Skeletal muscle satellite cell (primary cell): ENCODE measurements at regions not wholly inside any gene's neighbourhood (a gene's known extent, or its start where the extent isn't known, plus 50 kb on each side); places are given as distances from the start of the nearest gene placed in this dataset.
"Not testable (repeated sequence)": the region's sequence is repeated elsewhere in the genome, so short reads cannot be mapped to it uniquely, and the experiment has no call there.

Source experiments
- H3K27me3 ChIP-seq: 2 replicates; pipeline ENCODE4 v1.7.0; 2013; ENCODE audit warnings: low read length; ENCODE audit not compliant: control insufficient read depth, insufficient read depth
- H3K36me3 ChIP-seq: 2 replicates; pipeline ENCODE4 v1.7.0; 2013; ENCODE audit warnings: mild to moderate bottlenecking, control low read depth, low read length; ENCODE audit not compliant: insufficient read depth
- H3K4me1 ChIP-seq: 2 replicates; pipeline ENCODE4 v1.7.0; 2013; ENCODE audit warnings: low read length; ENCODE audit not compliant: control insufficient read depth, insufficient read depth
- H3K4me2 ChIP-seq: 2 replicates; pipeline ENCODE4 v1.7.0; 2013; ENCODE audit warnings: mild to moderate bottlenecking, low read length
- H3K4me3 ChIP-seq: 2 replicates; pipeline ENCODE4 v1.7.0; 2013; ENCODE audit warnings: low read length
- H3K9ac ChIP-seq: 2 replicates; pipeline ENCODE4 v1.7.0; 2013; ENCODE audit warnings: mild to moderate bottlenecking, low read depth, low read length, moderate library complexity
- H3K9me3 ChIP-seq: replicated peaks from 2 replicates; pipeline ENCODE4 v1.7.0; 2013; ENCODE audit warnings: mild to moderate bottlenecking, control low read depth, low read length

- H3K36me3 ChIP-seq: no peaks in the 10 kb centered on the region
- H3K4me3 ChIP-seq: no peak overlapping the region
- H3K9ac ChIP-seq: no peak overlapping the region
- H3K9me3 ChIP-seq: no peaks in the 10 kb centered on the region
- no peaks in the 10 kb centered on the region for H3K27me3 ChIP-seq
- H3K4me1 ChIP-seq: no peaks in the 10 kb centered on the region
- no peak overlapping the region for H3K4me2 ChIP-seq
These were observed 1168.0 kb downstream of the SUCLG1 start for GRCh38 chr2:83291083-83291482.

GRCh38 chr2:83282841-83283240 is 1176.2 kb downstream of the SUCLG1 start:
- Histone ChIP-seq H3K4me3 (no peak overlapping the region), H3K9ac (no peak overlapping the region), H3K36me3 (no peaks in the 10 kb centered on the region), H3K9me3 (no peaks in the 10 kb centered on the region), H3K4me1 (peaks cover 10% of the 10 kb centered on the region), H3K4me2 (no peak overlapping the region), H3K27me3 (no peaks in the 10 kb centered on the region)

- no peaks in the 10 kb centered on the region for H3K36me3 ChIP-seq
- no peaks in the 10 kb centered on the region for H3K27me3 ChIP-seq
- no peak overlapping the region for H3K9ac ChIP-seq
- peaks cover 10% of the 10 kb centered on the region for H3K4me1 ChIP-seq
- no peak overlapping the region for H3K4me2 ChIP-seq
- H3K4me3 ChIP-seq: no peak overlapping the region
- H3K9me3 ChIP-seq: no peaks in the 10 kb centered on the region
These were observed 1176.9 kb downstream of the SUCLG1 start for GRCh38 chr2:83282043-83282795.

GRCh38 chr2:83280391-83280790 is 1178.7 kb downstream of the SUCLG1 start:
- no peaks in the 10 kb centered on the region for H3K36me3 ChIP-seq
- no peaks in the 10 kb centered on the region for H3K9me3 ChIP-seq
- no peak overlapping the region for H3K4me3 ChIP-seq
- no peak overlapping the region for H3K4me2 ChIP-seq
- H3K27me3 ChIP-seq: no peaks in the 10 kb centered on the region
- no peak overlapping the region for H3K9ac ChIP-seq
- H3K4me1 ChIP-seq: peaks cover 10% of the 10 kb centered on the region

- Histone ChIP-seq H3K9ac (no peak overlapping the region), H3K4me3 (no peak overlapping the region), H3K9me3 (no peaks in the 10 kb centered on the region), H3K4me1 (no peaks in the 10 kb centered on the region), H3K27me3 (no peaks in the 10 kb centered on the region), H3K36me3 (no peaks in the 10 kb centered on the region), H3K4me2 (no peak overlapping the region)
These were observed 1185.8 kb downstream of the SUCLG1 start for GRCh38 chr2:83273322-83273721.

- no peak overlapping the region for H3K4me2 ChIP-seq
These were observed 1197.4 kb downstream of the SUCLG1 start for GRCh38 chr2:83261591-83262136.

GRCh38 chr2:83253848-83254247 is 1205.2 kb downstream of the SUCLG1 start:
- no peak overlapping the region for H3K4me3 ChIP-seq
- H3K9me3 ChIP-seq: no peaks in the 10 kb centered on the region
- no peak overlapping the region for H3K9ac ChIP-seq
- H3K4me2 ChIP-seq: no peak overlapping the region
- no peaks in the 10 kb centered on the region for H3K4me1 ChIP-seq
- H3K27me3 ChIP-seq: no peaks in the 10 kb centered on the region
- no peaks in the 10 kb centered on the region for H3K36me3 ChIP-seq

More at GRCh38 chr2:83261591-83262136, 1197.4 kb downstream of the SUCLG1 start:
- H3K9me3 ChIP-seq: no peaks in the 10 kb centered on the region
- no peak overlapping the region for H3K4me3 ChIP-seq
- no peaks in the 10 kb centered on the region for H3K4me1 ChIP-seq
- no peak overlapping the region for H3K9ac ChIP-seq
- H3K27me3 ChIP-seq: no peaks in the 10 kb centered on the region
- no peaks in the 10 kb centered on the region for H3K36me3 ChIP-seq

GRCh38 chr2:83251321-83251872 is 1207.7 kb downstream of the SUCLG1 start:
- Histone ChIP-seq H3K9me3 (no peaks in the 10 kb centered on the region), H3K4me1 (no peaks in the 10 kb centered on the region), H3K36me3 (no peaks in the 10 kb centered on the region), H3K4me2 (no peak overlapping the region), H3K4me3 (no peak overlapping the region), H3K27me3 (no peaks in the 10 kb centered on the region), H3K9ac (no peak overlapping the region)

GRCh38 chr2:83245806-83246537 is 1213.1 kb downstream of the SUCLG1 start:
- H3K36me3 ChIP-seq, H3K4me3 ChIP-seq, H3K27me3 ChIP-seq, H3K9ac ChIP-seq, H3K4me2 ChIP-seq, H3K9me3 ChIP-seq, H3K4me1 ChIP-seq: not testable (repeated sequence)

GRCh38 chr2:83240611-83241010 is 1218.5 kb downstream of the SUCLG1 start:
- Histone ChIP-seq H3K9ac (no peak overlapping the region), H3K36me3 (no peaks in the 10 kb centered on the region), H3K27me3 (no peaks in the 10 kb centered on the region), H3K4me1 (no peaks in the 10 kb centered on the region), H3K9me3 (no peaks in the 10 kb centered on the region), H3K4me2 (no peak overlapping the region), H3K4me3 (no peak overlapping the region)

- no peak overlapping the region for H3K9ac ChIP-seq
- H3K9me3 ChIP-seq: no peaks in the 10 kb centered on the region
- no peaks in the 10 kb centered on the region for H3K27me3 ChIP-seq
- peaks cover 1% of the 10 kb centered on the region for H3K4me1 ChIP-seq
- H3K4me3 ChIP-seq: no peak overlapping the region
- H3K4me2 ChIP-seq: no peak overlapping the region
- no peaks in the 10 kb centered on the region for H3K36me3 ChIP-seq
These were observed 1221.0 kb downstream of the SUCLG1 start for GRCh38 chr2:83238111-83238510.
